Bone marrow (tissue), 2 donors: ENCODE measurements at regions not wholly inside any gene's neighbourhood (a gene's known extent, or its start where the extent isn't known, plus 50 kb on each side); places are given as distances from the start of the nearest gene placed in this dataset.
"Not testable (repeated sequence)": the region's sequence is repeated elsewhere in the genome, so short reads cannot be mapped to it uniquely, and the experiment has no call there.

Experiments used
- DNase-seq, 2 donors: peaks; one replicate each; lab custom pipeline; 2025; lab: John Stamatoyannopoulos, UW

GRCh38 chr7:82701949-82702348, 258.4 kb upstream of the CACNA2D1 start:
- no peak for DNase-seq

DNA sequence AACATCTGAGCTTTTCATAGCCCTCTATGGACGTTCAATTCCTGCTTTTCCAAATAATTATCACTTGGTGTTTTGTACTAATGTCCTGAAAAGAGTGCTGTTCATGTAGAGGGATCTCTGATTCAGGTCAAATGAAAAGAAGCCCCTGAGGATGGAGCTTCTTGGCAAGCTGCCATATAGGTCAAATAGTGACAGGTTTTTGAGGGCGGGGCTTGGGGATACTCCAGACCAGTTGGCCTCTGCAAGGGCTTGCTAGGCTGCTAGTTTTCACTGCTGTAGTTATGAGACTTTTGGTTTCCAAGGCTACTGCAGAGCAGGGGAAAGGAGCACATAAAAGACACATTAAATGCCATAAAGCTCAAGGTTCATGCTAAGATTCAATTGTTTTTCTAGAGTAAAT, 257.2 kb upstream of the CACNA2D1 start:
- no peak for DNase-seq

- DNase-seq: no peak
Measured at GRCh38 chr7:82699773-82700186, 256.2 kb upstream of the CACNA2D1 start.

DNA sequence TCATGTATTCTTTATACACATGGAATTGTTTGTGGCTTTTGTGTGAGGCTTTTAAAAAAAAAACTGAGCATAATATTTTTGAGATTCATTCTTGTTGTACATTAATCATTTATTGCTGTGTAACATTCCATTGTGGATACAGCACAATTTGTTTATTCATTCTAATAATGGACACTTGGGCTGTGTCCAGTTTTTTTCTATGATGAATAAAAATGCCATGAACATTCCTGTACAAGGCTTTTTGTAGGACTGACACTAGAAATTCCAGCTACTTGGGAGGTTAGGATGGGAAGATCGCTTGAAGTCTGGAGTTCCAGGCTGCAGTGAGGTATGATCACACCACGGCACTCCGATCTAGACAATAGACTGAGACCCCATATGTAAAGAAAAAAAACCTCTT, 254.3 kb upstream of the CACNA2D1 start:
- DNase-seq: no peak

GRCh38 chr7:82696631-82697030, 253.1 kb upstream of the CACNA2D1 start:
- DNase-seq: no peak

- DNase-seq: no peak
Measured at GRCh38 chr7:82694022-82694421, 250.4 kb upstream of the CACNA2D1 start.

DNA sequence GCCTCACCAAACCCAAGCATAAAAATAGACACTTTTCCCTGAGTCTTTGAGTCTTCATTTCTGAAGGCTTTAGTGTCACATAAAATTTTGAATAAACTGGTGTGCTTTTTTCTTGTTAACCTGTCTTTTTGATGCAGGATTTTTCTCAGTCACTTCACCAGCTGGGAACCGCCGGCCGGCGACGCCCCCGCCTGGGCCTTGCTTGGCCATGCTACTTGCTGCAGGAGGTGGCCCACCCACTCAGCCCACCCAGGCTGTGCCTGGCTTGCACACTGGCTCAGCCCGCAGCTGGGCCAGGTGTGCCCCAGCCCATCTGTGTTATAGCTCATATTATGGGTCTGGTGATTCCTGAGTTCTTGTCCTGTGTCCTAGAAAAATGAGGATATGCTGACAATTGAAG, 247.4 kb upstream of the CACNA2D1 start:
- DNase-seq: no peak

DNA sequence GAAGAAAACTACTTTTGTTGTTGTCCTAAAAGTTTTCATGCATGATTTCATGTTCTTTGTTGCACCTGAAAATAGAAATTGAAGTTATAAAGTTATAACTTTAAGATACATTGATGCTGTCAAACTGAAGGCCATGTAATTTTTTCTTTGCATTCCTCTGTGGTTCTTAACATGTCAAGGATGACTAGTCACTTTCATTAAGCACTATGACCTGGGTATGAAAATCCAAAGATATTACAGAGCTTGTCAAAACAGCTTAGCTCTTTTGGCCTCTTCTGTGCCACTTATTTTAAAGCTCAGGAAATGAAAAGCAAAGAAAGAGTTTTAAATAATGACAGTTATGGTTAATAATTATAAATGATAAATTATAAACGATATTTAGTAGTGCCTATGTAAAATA, 241.6 kb upstream of the CACNA2D1 start:
- no peak for DNase-seq

- DNase-seq: no peak
Measured at GRCh38 chr7:82678716-82679115, 235.1 kb upstream of the CACNA2D1 start.

DNA sequence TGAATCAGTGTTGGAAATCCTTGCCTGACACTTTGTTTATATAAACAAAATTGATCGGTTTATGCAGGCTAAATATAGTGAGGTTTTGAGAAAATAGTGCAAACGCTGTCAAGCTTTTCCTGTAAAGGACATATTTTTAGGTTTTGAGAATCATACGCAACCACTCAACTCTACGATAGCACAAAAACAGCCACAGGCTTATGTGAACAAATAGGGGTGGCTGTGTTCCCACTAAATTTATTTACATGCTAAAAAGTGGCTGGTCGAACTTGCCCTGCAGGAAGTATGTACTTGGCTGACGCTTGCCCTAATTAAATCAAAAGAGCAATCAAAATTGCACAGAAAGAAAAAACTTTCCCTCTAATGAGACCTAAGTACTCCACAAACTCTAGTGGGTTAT, 234.7 kb upstream of the CACNA2D1 start:
- DNase-seq: no peak

DNA sequence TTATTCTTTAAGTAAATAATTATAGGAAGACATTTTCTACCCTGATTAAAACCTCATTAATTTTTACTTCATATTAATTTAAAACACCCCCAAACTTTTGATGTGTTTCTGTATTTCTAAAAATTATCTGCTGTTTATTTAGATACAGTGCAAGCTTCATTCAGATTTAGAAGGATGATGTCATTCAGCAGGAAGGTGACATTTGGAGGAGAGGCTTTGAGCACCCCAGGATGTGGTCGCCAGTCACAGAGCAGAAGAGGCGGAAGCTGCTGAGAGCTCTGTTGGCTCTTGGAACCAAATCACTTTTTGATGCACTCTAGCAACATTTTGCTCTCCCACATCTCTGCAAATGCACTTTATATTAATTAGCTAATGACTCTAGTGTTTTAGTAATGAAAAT, 233.9 kb upstream of the CACNA2D1 start:
- peak in 1 of 2 donors; percentile 54 for DNase-seq

GRCh38 chr7:82676777-82677463, 233.3 kb upstream of the CACNA2D1 start:
- no peak for DNase-seq

DNA sequence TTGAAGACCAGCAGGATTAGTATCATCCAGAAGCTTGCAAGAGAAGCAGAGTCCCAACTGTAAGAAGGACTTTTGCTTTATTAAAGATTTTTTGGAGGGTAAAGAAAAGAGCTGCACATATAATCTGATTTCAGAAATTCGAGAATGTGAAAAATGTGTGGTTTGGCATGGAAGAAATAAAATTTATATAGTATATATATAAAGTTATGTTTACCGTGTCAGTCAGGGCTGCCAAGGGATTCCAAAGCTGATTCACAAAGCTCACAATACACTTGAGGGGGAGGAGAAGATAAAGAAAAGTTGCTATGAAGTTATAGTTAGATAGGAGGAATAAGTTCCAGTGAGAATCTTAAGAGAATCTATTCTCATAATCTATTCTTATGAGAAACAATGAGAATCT, 231.8 kb upstream of the CACNA2D1 start:
- no peak for DNase-seq

GRCh38 chr7:82674268-82674667, 230.7 kb upstream of the CACNA2D1 start:
- DNase-seq: no peak

GRCh38 chr7:82672078-82672477, 228.5 kb upstream of the CACNA2D1 start:
- no peak for DNase-seq

DNA sequence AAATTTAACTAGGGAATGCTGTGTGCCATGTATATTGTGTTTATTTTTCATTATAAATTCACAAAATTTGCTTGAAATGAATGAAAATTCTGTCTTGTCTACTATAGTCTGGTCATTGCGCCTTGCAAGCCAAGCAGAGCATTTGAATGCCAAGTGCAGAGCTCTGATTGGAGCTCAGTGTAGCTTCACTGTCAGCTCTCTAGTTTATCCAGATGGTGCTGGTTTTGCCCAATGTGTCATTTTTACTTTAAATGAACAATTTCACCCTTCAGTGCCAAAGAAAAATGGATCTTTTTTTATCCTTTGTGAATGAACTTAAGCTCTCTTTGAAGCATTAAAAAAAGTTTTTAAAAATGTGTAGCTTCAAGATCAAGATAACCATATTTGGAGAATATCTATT, 225.6 kb upstream of the CACNA2D1 start:
- DNase-seq: no peak

GRCh38 chr7:82668676-82669075, 225.1 kb upstream of the CACNA2D1 start:
- DNase-seq: no peak

DNA sequence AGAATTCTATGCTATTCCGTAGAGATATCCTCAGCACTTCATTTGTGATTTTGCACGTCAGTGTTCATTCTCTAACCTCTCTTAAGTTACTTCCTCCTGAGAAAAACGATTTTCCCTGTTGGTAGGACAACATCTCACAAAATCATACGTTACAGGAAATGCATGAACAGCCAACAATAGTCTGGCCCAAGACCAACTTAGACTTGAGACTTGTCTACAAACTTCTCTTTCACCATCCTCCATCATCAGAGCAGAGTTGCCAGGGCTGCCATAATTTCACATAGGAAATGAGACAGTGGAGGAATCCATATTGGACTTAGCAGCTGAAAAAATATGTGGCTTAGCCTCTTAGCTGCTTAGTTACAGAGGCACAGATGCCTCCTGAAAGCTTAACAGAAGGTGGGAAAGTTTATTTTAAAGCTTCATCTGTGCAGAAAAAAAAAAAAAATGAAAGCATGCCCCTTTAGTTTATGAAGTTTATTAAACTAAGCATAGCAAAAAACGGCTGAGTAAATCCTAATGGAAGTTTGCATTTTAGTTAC, 222.5 kb upstream of the CACNA2D1 start:
- DNase-seq: no peak

- DNase-seq: no peak
Measured at GRCh38 chr7:82655965-82656364, 212.4 kb upstream of the CACNA2D1 start.

DNA sequence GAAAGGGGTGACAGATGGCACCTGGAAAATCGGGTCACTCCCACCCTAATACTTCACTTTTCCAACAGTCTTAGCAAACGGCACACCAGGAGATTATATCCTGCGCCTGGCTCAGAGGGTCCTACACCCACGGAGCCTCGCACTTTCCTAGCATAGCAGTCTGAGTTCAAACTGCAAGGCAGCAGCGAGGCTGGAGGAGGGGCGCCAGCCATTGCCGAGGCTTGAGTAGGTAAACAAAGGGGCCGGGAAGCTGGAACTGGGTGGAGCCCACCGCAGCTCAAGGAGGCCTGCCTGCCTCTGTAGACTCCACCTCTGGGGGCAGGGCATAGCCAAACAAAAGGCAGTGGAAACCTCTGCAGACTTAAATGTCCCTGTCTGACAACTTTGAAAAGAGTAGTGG, 206.5 kb upstream of the CACNA2D1 start:
- DNase-seq: not testable (repeated sequence)

- no peak for DNase-seq
Measured at GRCh38 chr7:82633592-82633991, 190.0 kb upstream of the CACNA2D1 start.

DNA sequence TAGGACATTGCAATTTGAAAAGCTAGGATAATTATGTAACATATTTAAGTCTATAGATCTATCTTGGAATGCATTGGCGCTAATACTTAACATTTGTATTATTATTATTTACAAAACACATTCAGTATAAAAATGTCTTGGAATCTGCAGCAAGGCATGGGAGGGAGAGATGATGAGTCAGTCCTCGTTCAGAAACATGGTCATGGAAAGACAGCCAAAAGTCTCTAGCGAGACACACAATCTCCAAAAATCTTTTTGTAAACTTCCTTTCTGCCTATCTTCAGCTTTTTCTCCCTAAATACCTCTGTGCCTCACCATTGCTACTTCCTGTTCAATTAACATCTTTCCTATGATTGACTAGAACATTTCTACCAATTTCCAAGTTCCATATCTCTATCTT, 188.4 kb upstream of the CACNA2D1 start:
- DNase-seq: no peak

DNA sequence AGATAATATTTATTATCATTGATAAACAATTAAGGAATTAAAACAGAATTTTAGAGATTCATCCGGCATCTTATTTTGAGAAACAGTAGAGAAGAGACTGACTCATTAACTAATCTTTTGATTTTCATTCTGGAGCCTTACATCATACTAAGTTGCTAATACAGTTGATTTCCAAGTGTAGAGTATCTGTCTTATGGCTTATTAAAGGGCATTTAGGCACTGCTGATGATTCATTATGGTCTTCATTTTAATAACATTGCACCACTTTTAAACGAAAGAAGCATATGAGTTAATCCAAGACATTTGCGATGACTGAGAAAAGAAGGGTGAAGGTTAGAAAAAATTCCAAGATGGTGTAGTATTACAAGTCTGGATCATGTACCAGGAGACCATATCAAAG, 186.0 kb upstream of the CACNA2D1 start:
- no peak for DNase-seq

DNA sequence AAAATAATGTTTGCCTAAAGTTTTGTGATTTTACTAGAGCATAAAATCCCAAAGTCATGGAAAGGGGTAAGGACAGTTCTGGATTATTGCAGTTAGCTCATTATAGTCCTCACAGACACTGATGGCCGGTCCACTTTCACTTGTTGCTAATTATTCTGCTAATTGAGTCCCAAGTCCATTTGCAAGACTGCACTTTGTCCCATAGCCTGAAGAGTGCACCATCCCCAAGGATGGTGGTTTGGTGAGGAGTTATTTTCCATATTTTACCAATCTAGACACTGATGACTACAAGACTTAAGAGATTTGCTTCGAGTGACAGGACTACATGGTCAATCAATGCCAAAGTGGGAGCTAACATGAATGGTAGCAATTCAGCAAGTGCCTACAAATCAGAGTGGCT, 181.8 kb upstream of the CACNA2D1 start:
- DNase-seq: no peak
